ENCODE measurements at regions not wholly inside any gene's neighbourhood (a gene's known extent, or its start where the extent isn't known, plus 50 kb on each side); places are given as distances from the start of the nearest gene placed in this dataset.

DNA sequence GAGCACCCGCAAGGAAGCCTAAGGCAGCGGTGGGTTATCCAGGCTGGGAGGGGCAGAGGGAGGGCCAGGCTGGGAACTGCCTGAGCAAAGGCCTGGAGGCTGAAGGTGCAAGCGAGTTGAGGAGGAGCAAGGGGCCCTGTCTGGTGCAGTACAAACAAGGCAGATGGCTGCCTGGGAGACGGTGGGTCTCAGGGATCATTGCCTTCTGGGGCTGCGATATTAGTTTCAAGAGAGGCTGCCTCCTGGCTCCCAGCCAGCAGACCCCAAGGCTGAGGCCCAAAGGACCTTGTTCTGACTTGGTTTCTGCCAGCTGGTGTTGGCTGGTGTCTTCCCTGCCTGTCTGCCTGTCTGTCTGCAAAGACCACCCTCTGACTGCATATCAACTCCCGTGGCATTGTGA, 154.0 kb downstream of the IRF8 start:
- no peaks in the 10 kb centered on the region for H3K9me3 ChIP-seq (ENCODE audit: severe bottlenecking)
- no peak overlapping the region for H3K27ac ChIP-seq
- H3K4me3 ChIP-seq (ENCODE audit: low read depth, low read length) = no peak overlapping the region
- H3K27me3 ChIP-seq (ENCODE audit: insufficient read depth, low read depth, severe bottlenecking) = no peaks in the 10 kb centered on the region
- H3K36me3 ChIP-seq = no peaks in the 10 kb centered on the region
- DNase-seq = no peak
- TF ChIP-seq, protein P1, sequence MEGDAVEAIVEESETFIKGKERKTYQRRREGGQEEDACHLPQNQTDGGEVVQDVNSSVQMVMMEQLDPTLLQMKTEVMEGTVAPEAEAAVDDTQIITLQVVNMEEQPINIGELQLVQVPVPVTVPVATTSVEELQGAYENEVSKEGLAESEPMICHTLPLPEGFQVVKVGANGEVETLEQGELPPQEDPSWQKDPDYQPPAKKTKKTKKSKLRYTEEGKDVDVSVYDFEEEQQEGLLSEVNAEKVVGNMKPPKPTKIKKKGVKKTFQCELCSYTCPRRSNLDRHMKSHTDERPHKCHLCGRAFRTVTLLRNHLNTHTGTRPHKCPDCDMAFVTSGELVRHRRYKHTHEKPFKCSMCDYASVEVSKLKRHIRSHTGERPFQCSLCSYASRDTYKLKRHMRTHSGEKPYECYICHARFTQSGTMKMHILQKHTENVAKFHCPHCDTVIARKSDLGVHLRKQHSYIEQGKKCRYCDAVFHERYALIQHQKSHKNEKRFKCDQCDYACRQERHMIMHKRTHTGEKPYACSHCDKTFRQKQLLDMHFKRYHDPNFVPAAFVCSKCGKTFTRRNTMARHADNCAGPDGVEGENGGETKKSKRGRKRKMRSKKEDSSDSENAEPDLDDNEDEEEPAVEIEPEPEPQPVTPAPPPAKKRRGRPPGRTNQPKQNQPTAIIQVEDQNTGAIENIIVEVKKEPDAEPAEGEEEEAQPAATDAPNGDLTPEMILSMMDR (IDR thresholded peaks at IDR 0.05; ENCODE audit: low read depth, low read length) = no peak

DNA sequence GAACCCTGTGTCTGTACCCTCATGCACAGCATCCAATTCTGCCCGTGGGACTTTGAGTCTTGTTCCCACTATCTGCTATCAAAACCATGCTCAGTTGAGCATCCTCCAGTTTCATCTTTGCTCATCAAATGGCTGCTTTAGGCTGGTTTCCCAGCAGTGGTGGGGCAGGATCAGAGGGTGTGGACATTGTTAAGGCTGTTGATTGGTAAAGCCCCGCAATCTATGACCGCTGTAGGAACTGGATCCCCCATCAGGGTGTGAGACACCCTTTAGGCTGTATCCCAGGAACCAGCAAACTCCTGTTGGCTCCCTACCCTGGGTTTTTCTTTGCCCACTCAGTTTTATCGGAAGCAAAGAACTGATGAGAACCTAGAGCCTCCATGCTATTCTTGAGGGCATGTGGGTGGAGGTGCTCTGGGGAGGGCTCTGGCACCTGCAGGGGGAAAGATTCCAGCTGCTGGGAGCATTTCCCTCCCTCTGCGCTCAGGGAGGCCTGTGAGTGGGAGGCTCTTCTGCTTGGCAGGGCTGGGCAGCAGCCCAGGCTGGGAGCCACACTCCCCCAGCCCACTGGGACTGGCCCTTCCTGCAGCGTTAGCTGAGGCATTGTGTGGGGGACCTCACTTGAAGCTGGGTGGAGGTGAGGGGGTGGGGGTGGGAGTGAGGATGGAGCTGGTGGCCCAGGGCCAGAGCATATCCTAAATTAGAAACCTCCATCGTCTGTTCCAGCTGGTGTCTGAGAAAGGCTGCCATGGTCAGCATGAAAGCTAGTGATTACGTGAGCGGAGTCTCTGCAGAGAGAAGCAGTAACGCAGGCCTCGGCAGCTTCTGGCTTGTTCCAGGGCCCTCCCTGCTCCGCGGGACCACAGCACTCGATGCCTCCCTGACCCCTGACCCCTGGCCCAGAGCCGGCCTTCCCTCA, 160.6 kb downstream of the IRF8 start:
- H3K36me3 ChIP-seq = no peaks in the 10 kb centered on the region
- H3K27ac ChIP-seq = no peak overlapping the region
- DNase-seq = no peak
- TF ChIP-seq, protein P1 (IDR thresholded peaks at IDR 0.05; ENCODE audit: low read depth, low read length) = no peak
- H3K4me3 ChIP-seq (ENCODE audit: low read depth, low read length) = no peak overlapping the region
- H3K9me3 ChIP-seq (ENCODE audit: severe bottlenecking) = no peaks in the 10 kb centered on the region
- no peaks in the 10 kb centered on the region for H3K27me3 ChIP-seq (ENCODE audit: insufficient read depth, low read depth, severe bottlenecking)

DNA sequence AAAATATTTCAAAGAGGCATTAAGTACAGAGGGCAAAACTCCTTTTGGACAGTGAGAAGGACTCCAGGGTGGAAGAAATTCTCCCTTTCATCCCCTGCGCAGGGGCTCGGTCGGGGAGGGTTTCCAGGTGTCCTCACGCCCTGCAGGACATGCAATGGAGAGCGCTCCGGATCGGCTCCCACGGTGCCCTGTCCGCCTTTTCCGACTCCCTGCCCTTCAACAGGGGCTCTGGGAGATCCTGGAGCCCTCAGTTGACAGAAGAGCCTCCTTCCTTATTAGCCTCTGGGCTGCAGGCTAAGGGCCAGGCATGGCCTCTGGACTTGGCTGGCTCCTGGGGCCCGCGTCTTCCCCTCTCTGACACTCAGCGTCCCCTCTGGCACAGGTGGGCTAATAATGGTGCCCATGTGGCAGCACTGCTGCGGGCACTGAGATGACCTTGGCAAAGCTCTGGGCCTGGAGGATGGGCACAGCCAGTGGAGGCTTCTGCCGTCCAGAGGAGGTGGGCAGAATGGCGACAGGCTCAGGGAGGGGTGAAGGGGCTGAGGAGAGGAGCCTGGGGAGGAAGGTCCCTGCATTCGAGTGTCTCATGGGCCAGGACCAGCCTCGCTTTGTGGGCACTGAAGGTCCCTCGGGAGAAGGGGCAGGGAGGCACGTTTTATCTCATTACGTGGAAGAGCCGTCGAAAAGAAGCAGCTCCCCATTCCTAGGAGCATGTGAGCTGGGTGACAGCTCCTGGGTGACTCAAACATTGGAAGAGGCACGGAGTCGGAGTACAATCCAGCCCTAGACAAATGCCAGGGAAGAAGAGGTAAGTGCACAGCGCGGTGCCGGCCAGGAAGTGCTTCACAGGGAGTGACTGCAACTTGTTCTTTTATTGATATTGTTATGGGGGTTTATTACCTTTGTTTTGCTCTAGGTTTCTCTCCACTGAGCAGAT, 161.7 kb downstream of the IRF8 start:
- TF ChIP-seq, protein P1 (IDR thresholded peaks at IDR 0.05; ENCODE audit: low read depth, low read length) = no peak
- H3K9me3 ChIP-seq (ENCODE audit: severe bottlenecking) = no peaks in the 10 kb centered on the region
- no peak overlapping the region for H3K27ac ChIP-seq
- H3K4me3 ChIP-seq (ENCODE audit: low read depth, low read length) = no peak overlapping the region
- DNase-seq = no peak
- no peaks in the 10 kb centered on the region for H3K36me3 ChIP-seq
- H3K27me3 ChIP-seq (ENCODE audit: insufficient read depth, low read depth, severe bottlenecking) = no peaks in the 10 kb centered on the region

DNA sequence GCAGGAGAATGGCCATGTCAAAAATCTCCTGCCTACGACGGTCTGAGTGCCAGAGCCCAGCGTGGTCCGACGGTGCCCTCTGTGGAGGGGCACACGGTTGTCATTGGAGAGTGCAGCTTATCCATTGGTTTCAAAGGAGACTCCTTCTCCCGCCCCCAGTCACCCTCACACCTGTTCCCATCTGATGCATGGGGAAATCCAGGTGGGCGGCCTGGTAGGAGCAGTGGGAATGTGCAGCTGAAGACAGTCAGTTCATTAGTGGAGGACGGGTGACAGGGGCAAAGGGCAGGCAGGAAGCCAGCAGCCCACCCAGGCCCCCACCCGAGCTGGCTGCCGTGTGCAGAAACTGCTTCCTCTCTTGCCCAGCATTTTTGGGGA, 162.3 kb downstream of the IRF8 start:
- Histone ChIP-seq H3K27me3 (ENCODE audit: insufficient read depth, low read depth, severe bottlenecking) (no peaks in the 10 kb centered on the region), H3K27ac (no peak overlapping the region), H3K9me3 (ENCODE audit: severe bottlenecking) (no peaks in the 10 kb centered on the region), H3K4me3 (ENCODE audit: low read depth, low read length) (no peak overlapping the region), H3K36me3 (no peaks in the 10 kb centered on the region)
- TF ChIP-seq, protein P1 (IDR thresholded peaks at IDR 0.05; ENCODE audit: low read depth, low read length) = no peak
- no peak for DNase-seq

DNA sequence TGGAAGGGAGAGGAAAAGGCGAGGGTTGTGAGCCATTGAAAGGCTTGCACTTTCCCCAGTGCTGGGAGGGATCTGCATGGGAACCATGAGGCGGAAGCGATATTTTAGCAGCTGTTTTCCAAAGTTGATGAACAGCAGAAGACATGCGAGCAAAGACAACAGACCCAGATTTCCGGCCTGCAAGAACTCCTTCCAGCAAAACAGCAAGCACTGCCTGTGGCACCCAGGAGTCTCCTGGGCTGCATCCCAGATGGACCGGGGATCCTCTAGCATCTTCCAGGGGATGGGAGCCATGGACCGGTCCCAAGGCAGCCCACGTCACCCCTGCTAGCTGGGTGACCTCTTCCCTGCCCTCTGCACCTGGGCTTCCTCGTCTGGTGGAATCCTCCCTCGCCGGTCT, 162.8 kb downstream of the IRF8 start:
- Histone ChIP-seq H3K27me3 (ENCODE audit: insufficient read depth, low read depth, severe bottlenecking) (no peaks in the 10 kb centered on the region), H3K9me3 (ENCODE audit: severe bottlenecking) (no peaks in the 10 kb centered on the region), H3K27ac (no peak overlapping the region), H3K4me3 (ENCODE audit: low read depth, low read length) (no peak overlapping the region), H3K36me3 (no peaks in the 10 kb centered on the region)
- DNase-seq = no peak
- TF ChIP-seq, protein P1 (IDR thresholded peaks at IDR 0.05; ENCODE audit: low read depth, low read length) = no peak
